NCI-H526 treated with DMSO at 0.1 percent for 48 hours (cell line): ENCODE measurements at regions not wholly inside any gene's neighbourhood (a gene's known extent, or its start where the extent isn't known, plus 50 kb on each side); places are given as distances from the start of the nearest gene placed in this dataset.

Experiments
- DNase-seq: peaks from one replicate; lab custom pipeline; 2025; lab: John Stamatoyannopoulos, UW

DNA sequence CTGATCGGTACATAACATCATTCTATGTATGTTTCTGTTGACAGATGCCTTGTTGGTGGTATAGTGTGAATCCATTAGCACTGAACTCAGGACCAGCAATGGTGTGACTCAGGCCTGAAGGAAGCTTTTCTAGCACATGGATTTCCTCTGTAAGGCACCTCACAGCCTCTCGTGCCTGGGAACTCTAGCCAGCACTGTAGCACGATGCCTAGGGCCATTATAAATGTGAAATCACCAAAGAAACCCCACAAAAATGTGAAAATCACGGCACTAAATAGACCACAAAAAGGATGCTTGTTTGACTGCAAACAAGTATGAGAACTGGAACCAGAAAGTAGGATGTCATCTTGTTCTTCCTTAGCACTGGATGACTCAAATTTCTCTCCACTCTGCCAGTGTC is 63.7 kb upstream of the NKX2-2 start:
- DNase-seq, result no peak

DNA sequence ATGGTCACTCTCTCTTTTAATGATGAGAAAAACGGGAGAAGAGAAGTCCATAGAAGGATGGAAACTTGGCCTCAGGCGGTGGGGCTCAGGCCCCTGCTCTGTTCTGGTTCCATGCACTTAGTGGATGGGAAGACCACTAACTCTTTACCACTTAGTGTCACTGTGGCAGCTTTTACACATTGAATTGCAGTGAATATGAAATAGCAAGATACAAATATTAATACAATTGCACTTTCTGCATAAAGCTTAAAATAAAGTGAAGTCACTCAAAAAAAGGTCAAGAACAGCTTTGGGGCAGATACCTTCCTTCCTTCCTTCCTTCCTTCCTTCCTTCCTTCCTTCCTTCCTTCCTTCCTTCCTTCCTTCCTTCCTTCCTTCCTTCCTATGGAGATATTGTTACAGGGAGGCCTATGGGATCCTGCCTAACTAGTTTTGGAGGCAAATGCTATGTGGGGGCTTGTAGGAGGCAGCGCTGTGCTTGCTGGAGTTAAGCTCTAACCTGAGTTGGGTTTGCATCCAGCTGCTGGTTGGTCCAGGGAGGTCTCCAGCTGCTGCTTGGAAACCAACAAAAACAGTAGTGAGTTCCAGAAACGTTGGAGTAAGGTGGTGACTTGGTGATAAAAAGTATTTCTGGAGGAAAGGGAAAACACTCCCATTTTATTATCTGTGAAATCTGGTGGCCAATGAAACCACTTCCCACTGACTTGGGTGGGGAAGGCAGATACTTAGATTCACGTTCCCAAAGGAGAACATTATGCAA is 62.3 kb upstream of the NKX2-2 start:
- no peak for DNase-seq

DNA sequence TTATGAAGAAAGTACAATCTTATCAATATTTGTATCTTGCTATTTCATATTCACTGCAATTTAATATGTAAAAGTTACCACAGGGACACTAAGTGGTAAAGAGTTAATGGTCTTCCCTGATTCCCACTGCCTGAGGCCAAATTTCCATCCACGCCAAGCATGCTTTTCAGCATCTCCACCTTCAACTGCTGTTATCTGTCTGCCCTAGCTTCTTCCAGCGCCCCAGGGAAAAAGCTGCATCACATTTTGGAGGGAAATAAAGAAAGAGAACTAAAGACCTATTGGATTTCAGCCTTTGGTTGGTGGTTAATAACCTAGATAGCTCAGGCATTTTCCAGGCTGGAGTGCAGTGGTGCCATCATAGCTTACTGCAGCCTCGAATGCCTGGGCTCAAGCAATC is 61.3 kb upstream of the NKX2-2 start:
- DNase-seq, result no peak

DNA sequence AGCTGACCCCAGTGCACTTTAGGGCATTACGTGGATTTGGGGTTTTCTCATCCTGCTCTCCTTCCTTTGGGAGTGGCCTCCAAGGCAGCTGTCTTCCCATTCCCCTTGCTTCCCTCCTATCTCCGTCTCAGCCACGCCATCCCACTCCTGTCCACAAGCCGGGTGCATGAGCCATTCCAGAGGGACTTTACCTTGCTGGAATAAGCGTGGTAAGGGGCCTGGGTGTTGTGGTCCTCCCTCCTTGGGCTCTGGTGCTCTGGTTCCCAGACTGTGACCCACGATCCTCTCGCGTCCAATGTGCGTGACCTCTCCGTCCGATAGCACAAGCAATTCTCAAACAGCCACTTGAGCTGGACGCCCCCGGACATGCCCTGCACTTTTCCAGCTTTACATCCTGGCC is 60.6 kb upstream of the NKX2-2 start:
- no peak for DNase-seq

DNA sequence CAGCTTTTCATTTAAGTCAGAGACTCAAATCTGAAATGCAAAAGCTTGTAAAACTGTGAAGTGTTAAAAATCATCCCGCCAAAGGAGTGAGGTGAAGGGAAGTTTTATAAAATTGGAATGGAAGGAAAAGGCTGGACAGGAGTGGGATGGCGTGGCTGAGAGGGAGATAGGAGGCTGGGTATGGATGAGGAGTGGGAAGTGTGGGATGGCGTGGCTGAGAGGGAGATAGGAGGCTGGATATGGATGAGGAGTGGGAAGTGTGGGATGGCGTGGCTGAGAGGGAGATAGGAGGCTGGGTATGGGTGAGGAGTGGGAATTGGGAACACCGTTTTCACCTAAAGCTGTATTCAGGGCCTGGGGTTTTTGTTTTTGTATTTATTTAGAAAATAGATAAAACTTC is 59.4 kb upstream of the NKX2-2 start:
- DNase-seq, result no peak

DNA sequence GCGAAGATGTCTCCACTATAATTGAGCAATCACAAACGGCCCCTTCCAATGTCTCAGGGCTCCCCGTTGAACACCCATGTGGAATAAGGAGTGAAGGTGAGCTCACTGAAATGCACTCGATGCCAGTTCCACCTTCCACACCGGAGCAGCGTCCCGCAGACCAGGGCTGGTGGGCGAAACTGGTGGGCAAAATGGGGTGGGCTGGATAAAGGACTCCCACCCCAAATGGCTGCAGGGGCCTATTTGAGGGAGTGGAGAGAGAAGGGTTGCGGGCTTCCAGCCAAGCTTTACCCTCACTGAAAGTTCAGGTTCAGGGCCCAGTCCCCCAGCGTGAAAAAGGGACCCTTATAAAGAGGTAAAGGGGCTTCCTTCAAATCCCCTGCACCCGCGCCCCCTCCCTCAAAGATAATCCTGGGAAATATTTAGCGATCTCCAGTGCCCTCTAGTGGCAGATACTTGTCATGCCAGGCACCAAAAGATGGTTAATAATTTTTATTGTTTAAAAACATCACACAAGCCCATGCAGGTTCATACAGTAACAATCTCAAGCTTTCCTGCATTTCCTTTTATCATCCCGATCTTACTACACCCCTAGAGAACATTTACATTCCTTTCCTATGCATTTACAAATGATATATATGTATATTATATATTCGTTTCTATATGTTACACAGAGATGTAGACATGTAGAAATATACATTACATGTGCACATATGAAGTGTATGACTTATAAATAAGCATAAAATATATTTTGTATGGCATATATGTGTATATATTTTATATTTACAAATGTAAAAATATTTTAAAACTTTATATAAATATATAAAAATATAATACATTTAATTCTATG is 58.2 kb upstream of the NKX2-2 start:
- no peak for DNase-seq

DNA sequence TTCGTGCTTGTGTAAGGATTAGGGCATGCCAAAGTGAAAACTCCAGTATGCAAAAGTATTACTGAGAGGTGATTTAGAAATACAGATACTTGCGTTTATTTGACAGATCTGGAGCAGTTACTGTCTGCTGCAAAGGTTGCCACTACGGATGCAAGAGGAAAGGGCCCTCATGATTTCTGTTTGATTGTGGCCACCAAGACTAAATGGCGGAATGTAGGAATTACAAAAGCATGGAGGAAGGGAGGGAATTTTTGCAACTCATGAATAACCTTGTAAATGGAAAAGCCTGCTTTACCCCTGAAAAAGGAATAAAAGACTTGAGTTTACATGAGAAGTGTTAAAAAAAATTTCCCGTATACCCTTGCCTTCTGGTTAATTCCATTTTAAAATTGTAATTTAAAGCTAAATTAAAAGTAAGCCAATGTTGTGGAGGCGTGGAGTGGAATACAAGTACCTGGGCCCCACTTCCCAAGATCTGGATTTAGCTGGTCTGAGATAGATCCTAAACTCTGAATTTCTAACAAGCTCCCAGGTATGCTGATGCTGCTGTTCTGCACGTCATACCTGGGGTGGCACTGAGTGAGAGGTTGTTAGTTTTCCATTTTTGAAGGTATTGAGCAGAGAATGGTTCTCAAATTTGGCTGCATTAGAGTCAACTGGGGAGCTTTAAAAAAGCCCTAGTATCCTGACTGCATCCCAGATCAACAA is 56.6 kb upstream of the NKX2-2 start:
- no peak for DNase-seq

DNA sequence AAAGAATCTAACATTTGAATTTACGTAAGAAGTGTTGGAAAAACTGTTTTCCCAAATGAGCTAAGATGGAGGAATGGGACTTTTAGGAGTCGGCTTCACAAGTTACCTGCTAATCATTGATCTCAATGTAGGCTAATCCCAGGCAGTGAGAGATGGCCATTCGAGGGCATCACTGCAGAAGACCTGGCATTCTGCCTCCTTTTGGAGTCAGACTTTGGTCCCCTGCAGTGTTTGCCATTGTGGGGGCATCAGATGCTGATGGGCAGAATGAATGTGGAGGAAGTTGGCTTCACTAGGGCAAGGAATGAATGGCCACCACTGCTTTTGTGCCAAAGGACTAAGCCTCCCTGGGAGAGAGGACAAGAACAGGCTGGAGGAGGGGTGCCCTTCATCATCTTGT is 55.7 kb upstream of the NKX2-2 start:
- DNase-seq, result no peak

DNA sequence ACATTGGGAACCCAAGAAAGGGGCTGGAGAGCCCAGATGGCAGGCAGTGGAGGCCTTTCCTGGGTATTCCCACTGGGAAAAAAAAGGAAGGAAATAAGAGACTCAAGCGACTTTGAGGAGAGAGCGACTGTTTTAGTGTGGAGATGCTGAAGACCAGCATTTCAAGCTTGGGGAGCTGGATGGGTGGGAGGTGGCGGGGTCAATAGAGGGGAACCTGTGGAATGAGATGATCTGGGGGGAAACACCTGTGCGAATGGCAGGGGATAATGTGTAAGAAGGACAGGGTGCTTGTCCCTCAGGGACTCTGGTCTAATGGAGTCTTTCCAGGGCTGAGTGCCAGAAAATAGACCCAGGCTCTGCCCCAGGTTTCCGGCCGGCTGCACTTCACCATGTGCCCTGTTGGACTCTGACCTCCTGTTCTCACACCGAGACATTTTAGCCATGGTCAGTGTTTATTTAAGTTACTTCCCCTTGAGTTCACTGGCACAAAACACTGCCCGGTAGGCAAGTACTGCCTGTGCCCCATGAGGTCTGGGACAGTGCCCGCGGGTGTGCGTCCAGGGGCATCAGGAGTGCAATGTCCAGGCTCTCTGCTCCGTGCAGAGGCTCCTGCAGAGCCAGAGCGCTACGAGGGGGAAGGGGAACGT is 50.4 kb upstream of the NKX2-2 start:
- DNase-seq, result no peak
